AG10803 (cell line): ENCODE measurements at regions not wholly inside any gene's neighbourhood (a gene's known extent, or its start where the extent isn't known, plus 50 kb on each side); places are given as distances from the start of the nearest gene placed in this dataset.
A peak's percentile ranks its signal among the peaks of the same experiment; 100 is the strongest.

ENCODE experiments used
- DNase-seq: peaks from one replicate; pipeline ENCODE4 v3.0.0; 2010; ENCODE audit warnings: low read depth
- H3K4me3 ChIP-seq: 2 replicates; pipeline ENCODE4 v1.5.1; 2011; ENCODE audit warnings: mild to moderate bottlenecking, low read length, control low read depth
- CTCF ChIP-seq: conservative IDR thresholded peaks from 2 replicates; pipeline ENCODE4 v1.5.1; 2011; ENCODE audit warnings: mild to moderate bottlenecking, low read length, control low read depth, inconsistent platforms

- no peak overlapping the region for H3K4me3 ChIP-seq
- no peak for DNase-seq
- TF ChIP-seq CTCF, result no peak
Observed at GRCh38 chr4:24234288-24234848, 344.5 kb upstream of the PPARGC1A start.

- DNase-seq, result no peak
- no peak for TF ChIP-seq CTCF
- H3K4me3 ChIP-seq, result no peak overlapping the region
Observed at GRCh38 chr4:24230955-24231354, 341.1 kb upstream of the PPARGC1A start.

- no peak overlapping the region for H3K4me3 ChIP-seq
- no peak for TF ChIP-seq CTCF
- peak; percentile 70 for DNase-seq
Observed at GRCh38 chr4:24229978-24230377, 340.1 kb upstream of the PPARGC1A start.

- no peak for TF ChIP-seq CTCF
- DNase-seq, result no peak
- H3K4me3 ChIP-seq, result no peak overlapping the region
Observed at GRCh38 chr4:24228692-24229091, 338.8 kb upstream of the PPARGC1A start.

GRCh38 chr4:24226667-24227066, 336.8 kb upstream of the PPARGC1A start:
- peak overlapping the region; percentile 36 for H3K4me3 ChIP-seq
- peak; percentile 49 for DNase-seq
- TF ChIP-seq CTCF, result no peak

GRCh38 chr4:24226023-24226422, 336.2 kb upstream of the PPARGC1A start:
- peak; percentile 58 for DNase-seq
- H3K4me3 ChIP-seq, result peak overlapping the region; percentile 36
- no peak for TF ChIP-seq CTCF

- no peak overlapping the region for H3K4me3 ChIP-seq
- no peak for TF ChIP-seq CTCF
- no peak for DNase-seq
Observed at GRCh38 chr4:24224446-24224845, 334.6 kb upstream of the PPARGC1A start.
